ENCODE measurements at regions not wholly inside any gene's neighbourhood (a gene's known extent, or its start where the extent isn't known, plus 50 kb on each side); places are given as distances from the start of the nearest gene placed in this dataset.

- Histone ChIP-seq H3K27ac (no peak overlapping the region), H3K4me1 (no peaks in the 10 kb centered on the region), H3K36me3 (no peaks in the 10 kb centered on the region), H3K4me3 (no peak overlapping the region), H3K27me3 (no peaks in the 10 kb centered on the region), H3K9me3 (no peaks in the 10 kb centered on the region)
- WGBS, 2 donors = 78 to 86% methylated on average over 3 of the region's 3 CpGs
- no peak for DNase-seq (ENCODE audit: low spot score in 2 of 2)
- TF ChIP-seq EP300 (IDR thresholded peaks at IDR 0.05) (no peak), CTCF (IDR thresholded peaks at IDR 0.05) (no peak), POLR2A (IDR thresholded peaks at IDR 0.05) (no peak)
Measured at GRCh38 chr4:31445526-31445925, 725.4 kb downstream of the PCDH7 start.

DNA sequence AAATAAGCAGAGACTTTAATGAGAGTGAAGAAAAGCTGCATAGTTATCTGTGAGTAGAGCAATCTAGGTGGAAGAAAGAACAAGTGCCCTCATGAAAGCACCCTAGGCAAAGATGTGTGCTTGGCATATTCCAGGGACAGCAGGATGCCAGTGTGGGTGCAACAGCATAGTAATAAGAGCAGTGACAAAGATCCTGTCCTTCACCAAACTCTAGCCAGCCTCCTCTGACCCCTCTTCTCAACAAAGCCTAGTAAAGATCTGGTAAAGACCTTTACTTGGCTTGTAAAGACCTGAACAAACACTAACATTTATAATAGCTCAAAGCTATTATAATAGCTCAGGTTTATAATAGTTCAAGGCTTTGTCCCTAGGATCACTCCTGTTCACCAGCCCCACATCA, 735.4 kb downstream of the PCDH7 start:
- H3K27me3 ChIP-seq = no peaks in the 10 kb centered on the region
- H3K4me1 ChIP-seq = no peaks in the 10 kb centered on the region
- no peak for TF ChIP-seq EP300 (IDR thresholded peaks at IDR 0.05)
- TF ChIP-seq CTCF (IDR thresholded peaks at IDR 0.05) = no peak
- no peak for TF ChIP-seq POLR2A (IDR thresholded peaks at IDR 0.05)
- H3K9me3 ChIP-seq = no peaks in the 10 kb centered on the region
- H3K27ac ChIP-seq = no peak overlapping the region
- no peak overlapping the region for H3K4me3 ChIP-seq
- no peaks in the 10 kb centered on the region for H3K36me3 ChIP-seq
- no peak for DNase-seq (ENCODE audit: low spot score in 2 of 2)

DNA sequence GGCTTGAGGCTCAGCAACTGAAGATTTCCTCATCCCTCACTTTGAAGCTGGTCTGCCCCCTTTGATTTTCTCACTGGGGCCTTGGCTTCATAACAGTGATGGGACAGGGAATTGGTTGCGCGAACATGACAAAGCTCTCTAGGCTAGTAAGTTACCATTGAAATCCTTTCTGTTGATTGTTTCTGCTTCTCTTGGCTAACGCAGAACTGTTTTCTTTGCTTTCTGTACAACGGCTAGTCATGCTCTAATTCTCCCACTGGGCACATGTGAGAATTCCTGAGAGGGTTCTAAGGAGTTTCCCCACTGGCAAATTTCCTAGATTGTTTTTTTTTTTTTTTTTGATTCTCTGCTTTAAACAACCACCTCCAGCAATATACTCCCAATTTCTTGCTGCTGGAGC, 738.6 kb downstream of the PCDH7 start:
- no peaks in the 10 kb centered on the region for H3K27me3 ChIP-seq
- no peaks in the 10 kb centered on the region for H3K9me3 ChIP-seq
- no peaks in the 10 kb centered on the region for H3K36me3 ChIP-seq
- no peak for DNase-seq (ENCODE audit: low spot score in 2 of 2)
- no peak for TF ChIP-seq CTCF (IDR thresholded peaks at IDR 0.05)
- no peak for TF ChIP-seq EP300 (IDR thresholded peaks at IDR 0.05)
- no peak for TF ChIP-seq POLR2A (IDR thresholded peaks at IDR 0.05)
- 43 to 46% methylated on average over 4 of the region's 4 CpGs for WGBS, 2 donors
- H3K4me3 ChIP-seq = no peak overlapping the region
- H3K27ac ChIP-seq = no peak overlapping the region
- no peaks in the 10 kb centered on the region for H3K4me1 ChIP-seq

DNA sequence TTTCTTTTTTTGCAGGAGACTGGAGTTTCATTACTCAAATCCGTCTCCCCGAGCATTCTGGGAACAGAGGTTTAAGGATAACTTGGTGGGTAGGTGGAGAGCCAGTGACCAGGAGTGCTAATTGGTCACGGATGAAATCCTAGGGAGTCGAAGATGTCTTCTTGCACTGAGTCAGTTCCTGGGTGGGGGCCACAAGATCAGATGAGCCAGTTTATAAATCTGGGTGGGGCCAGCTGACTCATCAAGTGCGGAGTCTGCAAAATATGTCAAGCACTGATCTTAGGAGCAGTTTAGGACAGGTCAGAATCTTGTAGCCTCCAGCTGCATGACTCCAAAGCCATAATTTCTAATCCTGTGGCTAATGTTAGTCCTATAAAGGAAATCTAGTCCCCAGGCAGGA, 741.3 kb downstream of the PCDH7 start:
- no peak overlapping the region for H3K27ac ChIP-seq
- no peak overlapping the region for H3K4me3 ChIP-seq
- 89 to 90% methylated on average over 5 of the region's 5 CpGs for WGBS, 2 donors
- DNase-seq (ENCODE audit: low spot score in 2 of 2) = no peak
- no peaks in the 10 kb centered on the region for H3K9me3 ChIP-seq
- H3K4me1 ChIP-seq = no peaks in the 10 kb centered on the region
- TF ChIP-seq CTCF (IDR thresholded peaks at IDR 0.05) (no peak), POLR2A (IDR thresholded peaks at IDR 0.05) (no peak), EP300 (IDR thresholded peaks at IDR 0.05) (no peak)
- no peaks in the 10 kb centered on the region for H3K36me3 ChIP-seq
- H3K27me3 ChIP-seq = no peaks in the 10 kb centered on the region

- no peak for DNase-seq (ENCODE audit: low spot score in 2 of 2)
- Histone ChIP-seq H3K27me3 (no peaks in the 10 kb centered on the region), H3K4me1 (no peaks in the 10 kb centered on the region), H3K36me3 (no peaks in the 10 kb centered on the region), H3K27ac (no peak overlapping the region), H3K9me3 (no peaks in the 10 kb centered on the region), H3K4me3 (no peak overlapping the region)
- 26 to 28% methylated on average over 3 of the region's 3 CpGs for WGBS, 2 donors
- TF ChIP-seq CTCF (IDR thresholded peaks at IDR 0.05) (no peak), POLR2A (IDR thresholded peaks at IDR 0.05) (no peak), EP300 (IDR thresholded peaks at IDR 0.05) (no peak)
Measured at GRCh38 chr4:31467781-31468180, 747.6 kb downstream of the PCDH7 start.
